SU-DHL-6 (cell line): ENCODE measurements at regions not wholly inside any gene's neighbourhood (a gene's known extent, or its start where the extent isn't known, plus 50 kb on each side); places are given as distances from the start of the nearest gene placed in this dataset.
A peak's percentile ranks its signal among the peaks of the same experiment; 100 is the strongest.

Source experiments
- H2AFZ ChIP-seq: fragments of 200-600 bp; sonication (generic); 2 replicates; pipeline ENCODE4 v1.6.1; 2014; ENCODE audit warnings: low read depth, mild to moderate bottlenecking, moderate library complexity, mixed read lengths, antibody characterized with exemption, low read length; ENCODE audit not compliant: severe bottlenecking
- H3F3A ChIP-seq: fragments of 200-600 bp; shearing (Covaris generic); 2 replicates; pipeline ENCODE4 v1.6.0; 2016; ENCODE audit warnings: antibody characterized with exemption, mild to moderate bottlenecking; ENCODE audit not compliant: insufficient read depth
- H3K27ac ChIP-seq: fragments of 200-600 bp; sonication (generic); 2 replicates; pipeline ENCODE4 v1.5.1; 2016; ENCODE audit warnings: low read depth, mild to moderate bottlenecking, low read length, moderate library complexity, mixed read lengths
- H3K27me3 ChIP-seq: fragments of 200-600 bp; sonication (generic), shearing (Covaris generic); 2 replicates; pipeline ENCODE4 v1.6.0; 2014; ENCODE audit warnings: mild to moderate bottlenecking, low read length
- H3K36me3 ChIP-seq: fragments of 200-600 bp; sonication (generic); 2 replicates; pipeline ENCODE4 v1.6.1; 2014; ENCODE audit warnings: mild to moderate bottlenecking, low read length, mixed read lengths
- H3K4me2 ChIP-seq: fragments of 300-600, 200-600 bp; shearing (Covaris generic), sonication (generic); 2 replicates; pipeline ENCODE4 v1.6.0; 2014; ENCODE audit warnings: low read length, low read depth, mild to moderate bottlenecking; ENCODE audit not compliant: poor library complexity, severe bottlenecking
- H3K4me3 ChIP-seq: fragments of 200-600 bp; sonication (generic); 2 replicates; pipeline ENCODE4 v1.5.1; 2014; ENCODE audit warnings: antibody characterized with exemption, low read length, mild to moderate bottlenecking, mixed read lengths; ENCODE audit not compliant: insufficient read depth, poor library complexity, severe bottlenecking
- H3K79me2 ChIP-seq: fragments of 200-600 bp; sonication (generic); 2 replicates; pipeline ENCODE4 v1.6.1; 2014; ENCODE audit warnings: mild to moderate bottlenecking, low read length, moderate library complexity; ENCODE audit not compliant: insufficient read depth
- H3K9ac ChIP-seq: fragments of 200-600 bp; sonication (generic); 2 replicates; pipeline ENCODE4 v1.7.0; 2014; ENCODE audit warnings: mild to moderate bottlenecking, low read length
- H3K9me2 ChIP-seq: fragments of 200-600 bp; sonication (generic); replicated peaks from 2 replicates; pipeline ENCODE4 v1.6.1; 2014; ENCODE audit warnings: low read length; ENCODE audit not compliant: insufficient read depth
- H3K9me3 ChIP-seq: fragments of 200-600 bp; sonication (generic); 2 replicates; pipeline ENCODE4 v1.6.1; 2014; ENCODE audit warnings: low read length, mixed read lengths; ENCODE audit not compliant: insufficient read depth
- H4K20me1 ChIP-seq: fragments of 200-600 bp; sonication (generic); 2 replicates; pipeline ENCODE4 v1.6.1; 2014; ENCODE audit warnings: low read depth, mild to moderate bottlenecking, antibody characterized with exemption, low read length, moderate library complexity, mixed read lengths
- CTCF ChIP-seq: fragments of 200-600 bp; sonication (generic); IDR thresholded peaks from one replicate; pipeline ENCODE4 v1.5.1; 2017; ENCODE audit warnings: antibody characterized with exemption, mild to moderate bottlenecking, low read length, moderate library complexity; ENCODE audit not compliant: insufficient read depth, poor library complexity, severe bottlenecking
- EZH2phosphoT487 ChIP-seq: fragments of 200-600 bp; sonication (generic), shearing (Covaris generic); conservative IDR thresholded peaks from 2 replicates; pipeline ENCODE4 v1.6.1; 2018; ENCODE audit warnings: mild to moderate bottlenecking, antibody characterized with exemption, low read length, moderate library complexity, mixed read lengths

GRCh38 chr7:142654398-142654797 is 94.9 kb upstream of the PRSS1 start:
- no peak overlapping the region for H3K4me3 ChIP-seq
- no peaks in the 10 kb centered on the region for H3F3A ChIP-seq
- H3K79me2 ChIP-seq: no peaks in the 10 kb centered on the region
- H4K20me1 ChIP-seq: no peaks in the 10 kb centered on the region
- no peaks in the 10 kb centered on the region for H3K9me3 ChIP-seq
- no peaks in the 10 kb centered on the region for H3K36me3 ChIP-seq
- TF ChIP-seq EZH2phosphoT487 (no peak), CTCF (peak; percentile 14)
- H3K9ac ChIP-seq: no peak overlapping the region
- no peak overlapping the region for H3K4me2 ChIP-seq
- H2AFZ ChIP-seq: no peak overlapping the region
- H3K27ac ChIP-seq: no peak overlapping the region
- no peaks in the 10 kb centered on the region for H3K27me3 ChIP-seq
- H3K9me2 ChIP-seq: no peaks in the 10 kb centered on the region

- no peaks in the 10 kb centered on the region for H4K20me1 ChIP-seq
- no peaks in the 10 kb centered on the region for H3K9me3 ChIP-seq
- H3K9ac ChIP-seq: no peak overlapping the region
- no peak overlapping the region for H2AFZ ChIP-seq
- H3K27me3 ChIP-seq: no peaks in the 10 kb centered on the region
- H3K36me3 ChIP-seq: no peaks in the 10 kb centered on the region
- TF ChIP-seq CTCF: no peak
- no peak for TF ChIP-seq EZH2phosphoT487
- H3K4me2 ChIP-seq: no peak overlapping the region
- no peaks in the 10 kb centered on the region for H3K79me2 ChIP-seq
- H3K27ac ChIP-seq: no peak overlapping the region
- no peaks in the 10 kb centered on the region for H3K9me2 ChIP-seq
- no peak overlapping the region for H3K4me3 ChIP-seq
- no peaks in the 10 kb centered on the region for H3F3A ChIP-seq
Measured at GRCh38 chr7:142647749-142648148, 101.5 kb upstream of the PRSS1 start.

GRCh38 chr7:142646386-142647140 is 102.7 kb upstream of the PRSS1 start:
- no peaks in the 10 kb centered on the region for H3K79me2 ChIP-seq
- no peak overlapping the region for H3K27ac ChIP-seq
- no peak overlapping the region for H2AFZ ChIP-seq
- H3F3A ChIP-seq: no peaks in the 10 kb centered on the region
- H3K27me3 ChIP-seq: no peaks in the 10 kb centered on the region
- no peaks in the 10 kb centered on the region for H4K20me1 ChIP-seq
- no peaks in the 10 kb centered on the region for H3K9me3 ChIP-seq
- no peak overlapping the region for H3K4me3 ChIP-seq
- no peak overlapping the region for H3K9ac ChIP-seq
- H3K4me2 ChIP-seq: no peak overlapping the region
- no peak for TF ChIP-seq CTCF
- TF ChIP-seq EZH2phosphoT487: no peak
- H3K9me2 ChIP-seq: no peaks in the 10 kb centered on the region
- H3K36me3 ChIP-seq: no peaks in the 10 kb centered on the region
